ENCODE measurements at regions not wholly inside any gene's neighbourhood (a gene's known extent, or its start where the extent isn't known, plus 50 kb on each side); places are given as distances from the start of the nearest gene placed in this dataset.
A peak's percentile ranks its signal among the peaks of the same experiment; 100 is the strongest.

- DNase-seq, result no peak
These were observed 109.7 kb upstream of the GOLIM4 start for GRCh38 chr3:168205451-168205850.

- DNase-seq, result no peak
These were observed 101.4 kb upstream of the GOLIM4 start for GRCh38 chr3:168197162-168197561.

- no peak for DNase-seq
These were observed 96.1 kb upstream of the GOLIM4 start for GRCh38 chr3:168191856-168192255.

GRCh38 chr3:168187233-168187632 is 91.5 kb upstream of the GOLIM4 start:
- no peak for DNase-seq

- no peak for DNase-seq
These were observed 90.7 kb upstream of the GOLIM4 start for GRCh38 chr3:168186293-168186983.

GRCh38 chr3:168183774-168184173 is 88.0 kb upstream of the GOLIM4 start:
- DNase-seq, result no peak

GRCh38 chr3:168168743-168169142 is 73.0 kb upstream of the GOLIM4 start:
- DNase-seq, result no peak

- peak; percentile 53 for DNase-seq
These were observed 69.9 kb upstream of the GOLIM4 start for GRCh38 chr3:168165390-168166269.

GRCh38 chr3:168162172-168162571 is 66.4 kb upstream of the GOLIM4 start:
- no peak for DNase-seq

- DNase-seq, result no peak
These were observed 66.0 kb upstream of the GOLIM4 start for GRCh38 chr3:168161696-168162095.

- no peak for DNase-seq
These were observed 62.2 kb upstream of the GOLIM4 start for GRCh38 chr3:168157903-168158302.

GRCh38 chr3:168157099-168157700 is 61.5 kb upstream of the GOLIM4 start:
- DNase-seq, result no peak

- no peak for DNase-seq
These were observed 60.8 kb upstream of the GOLIM4 start for GRCh38 chr3:168156479-168156878.

GRCh38 chr3:168155303-168155702 is 59.6 kb upstream of the GOLIM4 start:
- no peak for DNase-seq

- no peak for DNase-seq
These were observed 58.4 kb upstream of the GOLIM4 start for GRCh38 chr3:168154089-168154488.

GRCh38 chr3:168152149-168152548 is 56.4 kb upstream of the GOLIM4 start:
- DNase-seq, result no peak

Data from DMS 273 treated with DMSO at 0.1 percent for 48 hours (cell line).